Transverse colon (tissue), 4 donors: ENCODE measurements at regions not wholly inside any gene's neighbourhood (a gene's known extent, or its start where the extent isn't known, plus 50 kb on each side); places are given as distances from the start of the nearest gene placed in this dataset.

Experiments
- DNase-seq: peaks from one replicate; pipeline ENCODE4 v3.0.0-alpha.2; 2019
- H3K27ac ChIP-seq, 4 donors: fragments of 200-600 bp; sonication (generic); 2 replicates each; pipeline ENCODE4 v1.5.1; 2016 to 2018; ENCODE audit warnings: inconsistent platforms in 4 of 4
- H3K27me3 ChIP-seq: fragments of 200-600 bp; sonication (generic); 2 replicates; pipeline ENCODE4 v1.5.1; 2017; ENCODE audit warnings: inconsistent platforms
- H3K36me3 ChIP-seq, 4 donors: fragments of 200-600 bp; sonication (generic); 2 replicates each; pipeline ENCODE4 v1.5.1; 2017 to 2019; ENCODE audit warnings: inconsistent platforms in 4 of 4
- H3K4me1 ChIP-seq, 4 donors: fragments of 200-600 bp; sonication (generic); 2 replicates each; pipeline ENCODE4 v1.5.1; 2017 to 2020; ENCODE audit warnings: inconsistent platforms in 4 of 4
- H3K4me3 ChIP-seq, 4 donors: fragments of 200-600 bp; sonication (generic); 1 replicate in 1 of 4; 2 replicates in 3 of 4; pipeline versions ENCODE4 v1.5.1 to v1.6.1; 2017 to 2019; ENCODE audit warnings: inconsistent platforms in 4 of 4
- H3K9me3 ChIP-seq, 2 donors: fragments of 200-600 bp; sonication (generic); 2 replicates each; pipeline ENCODE4 v1.5.1; 2017 to 2019; ENCODE audit warnings: inconsistent platforms in 2 of 2
- CTCF ChIP-seq, 5 experiments: fragments of 200-600 bp in 3 of 5; fragments of 450-650 bp in 2 of 5; sonication (generic) in 3 of 5; IDR thresholded peaks; 1 replicate in 2 of 5; 2 replicates in 3 of 5; pipeline ENCODE4 v1.5.1; 2016 to 2017; ENCODE audit warnings: antibody characterized with exemption in 5 of 5, inconsistent platforms in 3 of 5, mild to moderate bottlenecking in 2 of 5, moderate library complexity in 1 of 5
- EP300 ChIP-seq: sonication (generic); formaldehyde crosslinking; IDR thresholded peaks from one replicate; pipeline ENCODE4 v1.6.1; 2017; ENCODE audit warnings: antibody characterized with exemption, low read depth
- POLR2A ChIP-seq: fragments of 450-650 bp; IDR thresholded peaks from one replicate; pipeline ENCODE4 v1.6.1; 2016; ENCODE audit warnings: antibody characterized with exemption, mild to moderate bottlenecking, moderate library complexity
- POLR2AphosphoS5 ChIP-seq, 3 donors: sonication (generic); formaldehyde crosslinking; IDR thresholded peaks; one replicate each; pipeline ENCODE4 v1.6.1; 2016; ENCODE audit warnings: antibody characterized with exemption in 3 of 3
- WGBS, 2 donors: methylation state at CpG; one replicate each; pipeline ENCODE4 v1.1.5; 2018; ENCODE audit warnings: low coverage in 1 of 2; 5-methylcytosine and 5-hydroxymethylcytosine counted together
- in situ Hi-C, 4 donors: fragments of 200-750 bp; cut with MboI; loops; one replicate each; pipeline versions ENCODE4 v1.15.0 to v1.15.1; 2017; ENCODE audit warnings: low sequenced_read_pairs in 3 of 4, low pct_ligation_motif_present in 1 of 4, low pct_unique_long_range_greater_than_20kb in 1 of 4
- intact Hi-C: fragments of 100-400 bp; cut with DNase I; formaldehyde crosslinking; loops from one replicate; pipeline ENCODE4 v1.15.1; 2023; ENCODE audit warnings: low total_unique reads

GRCh38 chr12:107144441-107144840 is 51.1 kb upstream of the CRY1 start:
- in situ Hi-C loops: loop anchor here in 3 of 4 donors (25.0 kb wide), 1 partner anchor 268 kb away; no protein-coding TSS in a partner anchor

GRCh38 chr12:107144990-107145389 is 51.6 kb upstream of the CRY1 start:
- 48 to 57% methylated on average over 2 of the region's 2 CpGs for WGBS, 2 donors

More at GRCh38 chr12:107144441-107144840, 51.1 kb upstream of the CRY1 start:
- no peak overlapping the region for H3K4me3 ChIP-seq
- H3K36me3 ChIP-seq: no peaks in the 10 kb centered on the region
- H3K27me3 ChIP-seq: no peaks in the 10 kb centered on the region
- DNase-seq: no peak
- no peaks in the 10 kb centered on the region for H3K4me1 ChIP-seq
- TF ChIP-seq POLR2AphosphoS5 (IDR thresholded peaks at IDR 0.05) (no peak), EP300 (no peak), POLR2A (no peak), CTCF (IDR thresholded peaks at IDR 0.05) (no peak)
- intact Hi-C loops: no loop called here
- H3K27ac ChIP-seq: no peak overlapping the region
- H3K9me3 ChIP-seq: no peaks in the 10 kb centered on the region
- WGBS, 2 donors: 66 to 78% methylated on average over 4 to 7 of the region's 7 CpGs

DNA sequence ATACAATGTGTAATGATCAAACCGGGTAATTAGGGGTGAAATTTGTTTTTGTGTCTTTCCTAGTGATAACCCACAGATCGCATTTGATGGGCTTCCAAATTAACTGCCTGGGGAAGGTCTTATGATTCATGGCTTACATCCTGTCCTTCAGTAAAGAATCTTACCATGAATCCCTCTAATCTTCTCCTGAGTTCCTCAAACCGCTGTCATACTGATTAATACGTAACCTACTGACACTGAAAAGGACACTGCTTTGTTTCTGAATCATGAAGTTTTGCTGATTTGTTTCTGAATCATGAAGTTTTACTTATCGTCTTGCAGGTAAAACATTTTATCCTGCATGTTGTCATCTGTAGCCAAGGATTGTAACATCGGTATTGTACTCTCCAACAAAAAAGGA is 52.0 kb upstream of the CRY1 start:
- in situ Hi-C loops (loop anchor here in 3 of 4 donors (25.0 kb wide), 1 partner anchor 267 kb away; no protein-coding TSS in a partner anchor), intact Hi-C loops (no loop called here)
- Histone ChIP-seq H3K27me3 (no peaks in the 10 kb centered on the region), H3K36me3 (no peaks in the 10 kb centered on the region), H3K9me3 (no peaks in the 10 kb centered on the region), H3K4me3 (no peak overlapping the region), H3K4me1 (no peaks in the 10 kb centered on the region), H3K27ac (no peak overlapping the region)
- no peak for TF ChIP-seq POLR2AphosphoS5 (IDR thresholded peaks at IDR 0.05)
- TF ChIP-seq EP300: no peak
- no peak for TF ChIP-seq CTCF (IDR thresholded peaks at IDR 0.05)
- no peak for TF ChIP-seq POLR2A
- DNase-seq: no peak
- WGBS, 2 donors: 65 to 78% methylated on average over 6 of the region's 6 CpGs

More at GRCh38 chr12:107144990-107145389, 51.6 kb upstream of the CRY1 start:
- Histone ChIP-seq H3K9me3 (no peaks in the 10 kb centered on the region), H3K36me3 (no peaks in the 10 kb centered on the region), H3K27me3 (no peaks in the 10 kb centered on the region), H3K4me3 (no peak overlapping the region), H3K27ac (no peak overlapping the region), H3K4me1 (no peaks in the 10 kb centered on the region)
- DNase-seq: no peak
- in situ Hi-C loops (loop anchor here in 3 of 4 donors (25.0 kb wide), 1 partner anchor 267 kb away; no protein-coding TSS in a partner anchor), intact Hi-C loops (no loop called here)
- TF ChIP-seq POLR2AphosphoS5 (IDR thresholded peaks at IDR 0.05) (no peak), EP300 (no peak)

DNA sequence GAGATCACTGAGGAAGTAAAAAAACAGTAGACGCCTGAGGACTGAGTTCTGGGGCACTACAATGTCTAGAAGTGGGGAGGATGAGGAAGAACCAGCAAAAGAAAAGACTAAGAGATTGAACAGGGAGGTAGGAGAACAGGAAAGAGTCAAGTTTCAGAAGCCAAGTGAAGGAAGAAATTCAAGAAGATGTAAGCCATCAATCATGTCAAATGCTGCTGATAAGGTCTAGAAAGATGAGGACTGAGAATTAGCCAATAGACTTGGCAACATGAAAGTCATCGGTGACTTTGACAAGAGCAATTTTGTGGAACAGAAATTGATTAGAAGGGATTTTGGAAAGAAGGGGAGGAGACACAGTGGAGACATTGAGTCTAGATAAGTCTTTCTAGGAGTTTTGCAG is 54.8 kb upstream of the CRY1 start:
- H3K27me3 ChIP-seq: no peaks in the 10 kb centered on the region
- intact Hi-C loops (no loop called here), in situ Hi-C loops (loop anchor here in 3 of 4 donors (25.0 kb wide), 1 partner anchor 264 kb away; no protein-coding TSS in a partner anchor)
- H3K4me1 ChIP-seq: no peaks in the 10 kb centered on the region
- WGBS, 2 donors: 71 to 75% methylated on average over 2 of the region's 2 CpGs
- no peak overlapping the region for H3K27ac ChIP-seq
- no peaks in the 10 kb centered on the region for H3K9me3 ChIP-seq
- DNase-seq: no peak
- H3K4me3 ChIP-seq: no peak overlapping the region
- TF ChIP-seq POLR2AphosphoS5 (IDR thresholded peaks at IDR 0.05) (no peak), CTCF (IDR thresholded peaks at IDR 0.05) (no peak), EP300 (no peak), POLR2A (no peak)
- H3K36me3 ChIP-seq: no peaks in the 10 kb centered on the region

DNA sequence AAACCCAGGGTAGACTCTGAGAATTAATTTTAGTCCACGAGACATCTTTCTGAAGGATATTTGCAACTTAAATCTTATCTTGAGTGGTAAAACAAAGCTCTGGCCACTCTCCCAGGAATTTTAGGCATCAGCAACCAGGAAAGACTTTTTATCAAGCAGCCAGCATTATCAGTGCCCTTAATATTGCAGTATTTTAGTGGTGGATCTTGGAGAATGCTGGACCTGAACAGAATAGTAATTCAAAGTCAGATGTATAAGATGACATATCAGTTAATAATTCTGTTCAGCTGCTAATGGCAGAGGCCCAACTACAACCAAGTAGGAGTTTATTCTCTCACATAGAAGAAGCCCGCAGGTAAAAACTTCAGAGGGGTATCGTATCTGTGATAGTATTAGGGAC is 59.0 kb upstream of the CRY1 start:
- in situ Hi-C loops: no loop called here
- no peak for DNase-seq
- Histone ChIP-seq H3K4me1 (no peaks in the 10 kb centered on the region), H3K36me3 (no peaks in the 10 kb centered on the region), H3K27ac (no peak overlapping the region), H3K4me3 (no peak overlapping the region), H3K27me3 (no peaks in the 10 kb centered on the region), H3K9me3 (no peaks in the 10 kb centered on the region)
- TF ChIP-seq POLR2AphosphoS5 (IDR thresholded peaks at IDR 0.05) (no peak), EP300 (no peak), CTCF (IDR thresholded peaks at IDR 0.05) (no peak), POLR2A (no peak)
- intact Hi-C loops: no loop called here
- WGBS, 2 donors: 77 to 88% methylated on average over 3 of the region's 3 CpGs
